ENCODE measurements at regions not wholly inside any gene's neighbourhood (a gene's known extent, or its start where the extent isn't known, plus 50 kb on each side); places are given as distances from the start of the nearest gene placed in this dataset.
A peak's percentile ranks its signal among the peaks of the same experiment; 100 is the strongest.

DNA sequence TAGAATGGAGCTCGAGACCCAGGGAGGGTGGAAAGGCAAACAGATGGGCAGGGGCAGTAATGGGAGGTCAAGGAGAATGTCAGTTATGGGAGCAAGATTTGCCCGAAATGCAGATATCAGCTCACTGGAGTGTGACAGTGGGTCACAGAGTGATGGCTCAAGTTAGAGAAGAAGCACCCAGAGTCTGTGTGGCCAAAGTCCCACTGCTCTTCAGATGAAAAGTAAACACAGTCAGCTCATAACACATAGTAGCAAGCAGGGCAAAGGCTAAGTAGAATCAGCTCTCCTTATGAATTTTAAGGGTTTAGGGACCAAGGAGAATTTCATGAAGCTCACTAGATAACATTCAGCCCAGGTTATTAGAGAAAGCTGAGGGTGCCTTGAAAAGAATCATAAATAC lies 264.9 kb upstream of the MON1B start:
- 80 to 90% (median 86%) methylated on average over 2 of the region's 2 CpGs for WGBS, 3 donors
- no peak overlapping the region for H3K27ac ChIP-seq
- no peak for ATAC-seq
- H3K4me1 ChIP-seq, result no peaks in the 10 kb centered on the region
- no peaks in the 10 kb centered on the region for H3K36me3 ChIP-seq (ENCODE audit: insufficient read depth in 1 of 2, low read depth in 1 of 2)
- no peak for DNase-seq
- TF ChIP-seq, protein P1, sequence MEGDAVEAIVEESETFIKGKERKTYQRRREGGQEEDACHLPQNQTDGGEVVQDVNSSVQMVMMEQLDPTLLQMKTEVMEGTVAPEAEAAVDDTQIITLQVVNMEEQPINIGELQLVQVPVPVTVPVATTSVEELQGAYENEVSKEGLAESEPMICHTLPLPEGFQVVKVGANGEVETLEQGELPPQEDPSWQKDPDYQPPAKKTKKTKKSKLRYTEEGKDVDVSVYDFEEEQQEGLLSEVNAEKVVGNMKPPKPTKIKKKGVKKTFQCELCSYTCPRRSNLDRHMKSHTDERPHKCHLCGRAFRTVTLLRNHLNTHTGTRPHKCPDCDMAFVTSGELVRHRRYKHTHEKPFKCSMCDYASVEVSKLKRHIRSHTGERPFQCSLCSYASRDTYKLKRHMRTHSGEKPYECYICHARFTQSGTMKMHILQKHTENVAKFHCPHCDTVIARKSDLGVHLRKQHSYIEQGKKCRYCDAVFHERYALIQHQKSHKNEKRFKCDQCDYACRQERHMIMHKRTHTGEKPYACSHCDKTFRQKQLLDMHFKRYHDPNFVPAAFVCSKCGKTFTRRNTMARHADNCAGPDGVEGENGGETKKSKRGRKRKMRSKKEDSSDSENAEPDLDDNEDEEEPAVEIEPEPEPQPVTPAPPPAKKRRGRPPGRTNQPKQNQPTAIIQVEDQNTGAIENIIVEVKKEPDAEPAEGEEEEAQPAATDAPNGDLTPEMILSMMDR (IDR thresholded peaks at IDR 0.05), result no peak
- H3K9me3 ChIP-seq, result no peaks in the 10 kb centered on the region
- no peaks in the 10 kb centered on the region for H3K27me3 ChIP-seq (ENCODE audit: insufficient read depth in 3 of 3, low read length in 2 of 3)
- intact Hi-C loops (cut with DNase I), result no loop called here
- H3K4me3 ChIP-seq, result no peak overlapping the region

DNA sequence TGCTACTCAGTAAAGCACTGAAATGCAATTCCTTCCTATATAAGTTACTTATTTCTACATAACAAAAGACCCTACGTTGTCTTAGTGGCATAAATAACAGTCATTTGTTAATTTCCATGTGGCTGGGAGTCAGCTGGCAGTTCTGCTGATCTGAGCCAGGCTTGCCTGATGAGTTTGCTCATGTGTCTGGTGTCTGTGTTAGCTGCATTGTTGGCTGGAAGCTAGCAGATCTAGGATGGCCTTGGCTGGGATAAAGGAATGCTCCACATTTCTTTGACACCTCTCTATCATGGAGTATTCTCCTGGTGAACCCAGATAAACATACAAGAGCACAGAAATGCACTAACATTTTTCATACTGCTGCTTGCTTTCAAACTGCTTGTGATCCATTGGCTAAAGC lies 264.4 kb upstream of the MON1B start:
- ATAC-seq (peak in 1 of 4 donors; percentile 30), DNase-seq (no peak)
- WGBS, 3 donors, result 16 to 23% (median 19%) methylated on average over 1 of the region's 1 CpG
- H3K9me3 ChIP-seq, result no peaks in the 10 kb centered on the region
- TF ChIP-seq, protein P1 (IDR thresholded peaks at IDR 0.05), result no peak
- H3K27me3 ChIP-seq (ENCODE audit: insufficient read depth in 3 of 3, low read length in 2 of 3), result no peaks in the 10 kb centered on the region
- no peak overlapping the region for H3K27ac ChIP-seq
- H3K4me1 ChIP-seq, result no peaks in the 10 kb centered on the region
- intact Hi-C loops (cut with DNase I), result no loop called here
- H3K36me3 ChIP-seq (ENCODE audit: insufficient read depth in 1 of 2, low read depth in 1 of 2), result no peaks in the 10 kb centered on the region
- H3K4me3 ChIP-seq, result no peak overlapping the region

DNA sequence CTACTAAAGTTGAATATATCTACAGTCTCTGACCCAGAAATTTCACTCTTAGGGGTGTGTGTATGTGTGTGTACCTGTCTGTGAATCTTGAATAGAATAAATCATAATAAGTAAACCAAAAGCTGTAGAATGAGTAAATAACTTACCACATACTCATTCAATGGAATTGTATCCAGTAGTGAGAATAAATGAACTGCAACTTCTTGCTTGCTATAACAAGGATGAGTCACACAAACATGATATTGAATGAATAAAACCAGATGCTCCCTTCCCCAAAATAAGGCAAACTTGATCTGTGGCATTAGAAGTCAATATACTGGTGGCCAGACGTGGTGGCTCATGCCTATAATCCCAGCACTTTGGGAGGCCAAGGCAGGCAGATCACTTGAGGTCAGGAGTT lies 259.8 kb upstream of the MON1B start:
- ATAC-seq, result no peak
- DNase-seq, result no peak
- WGBS, 3 donors, result 58 to 80% (median 66%) methylated on average over 1 of the region's 1 CpG
- Histone ChIP-seq H3K27ac (no peak overlapping the region), H3K4me3 (no peak overlapping the region), H3K9me3 (no peaks in the 10 kb centered on the region), H3K4me1 (no peaks in the 10 kb centered on the region), H3K27me3 (ENCODE audit: insufficient read depth in 3 of 3, low read length in 2 of 3) (no peaks in the 10 kb centered on the region), H3K36me3 (ENCODE audit: insufficient read depth in 1 of 2, low read depth in 1 of 2) (no peaks in the 10 kb centered on the region)
- intact Hi-C loops (cut with DNase I), result no loop called here
- TF ChIP-seq, protein P1 (IDR thresholded peaks at IDR 0.05), result no peak

DNA sequence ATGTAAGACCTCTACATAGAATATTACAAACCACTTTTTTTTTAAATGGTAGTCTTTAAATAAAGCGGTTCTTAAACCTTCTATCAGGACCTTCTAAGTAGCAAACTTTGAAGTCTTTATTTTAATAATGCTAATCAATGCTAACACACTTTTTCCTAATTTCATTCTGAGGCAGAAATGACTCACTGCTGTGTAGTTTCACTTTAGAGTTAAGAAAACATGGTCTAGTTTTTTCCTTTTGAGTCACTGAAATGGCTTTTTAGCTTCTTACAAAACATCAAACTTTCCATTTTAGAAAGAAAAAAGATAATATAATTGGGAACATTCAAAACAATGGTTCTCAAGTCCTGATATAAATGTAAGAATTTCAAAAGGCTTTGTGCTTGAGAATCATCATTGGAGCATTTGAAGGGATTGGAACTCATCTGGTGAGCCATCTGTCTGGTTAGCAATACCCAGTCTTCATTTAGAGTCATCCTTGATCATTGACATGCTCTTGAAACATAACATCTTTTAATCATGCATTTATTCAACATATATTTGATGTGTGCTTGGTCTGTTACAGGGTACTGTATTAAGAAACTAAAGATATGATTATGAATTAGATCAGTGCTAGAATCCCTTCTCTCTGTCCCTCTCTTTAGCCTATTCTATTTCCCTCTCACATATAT lies 258.3 kb upstream of the MON1B start:
- H3K36me3 ChIP-seq (ENCODE audit: insufficient read depth in 1 of 2, low read depth in 1 of 2), result no peaks in the 10 kb centered on the region
- no peak for DNase-seq

More for the DNA sequence above, 258.3 kb upstream of the MON1B start:
- H3K9me3 ChIP-seq, result no peaks in the 10 kb centered on the region
- no peaks in the 10 kb centered on the region for H3K27me3 ChIP-seq (ENCODE audit: insufficient read depth in 3 of 3, low read length in 2 of 3)
- H3K27ac ChIP-seq, result no peak overlapping the region
- TF ChIP-seq, protein P1 (IDR thresholded peaks at IDR 0.05), result no peak
- intact Hi-C loops (cut with DNase I), result no loop called here
- H3K4me1 ChIP-seq, result no peaks in the 10 kb centered on the region
- ATAC-seq, result no peak
- H3K4me3 ChIP-seq, result no peak overlapping the region
- WGBS, 3 donors, result 88 to 90% (median 90%) methylated on average over 1 of the region's 1 CpG
